SK-N-SH (cell line): ENCODE measurements at regions not wholly inside any gene's neighbourhood (a gene's known extent, or its start where the extent isn't known, plus 50 kb on each side); places are given as distances from the start of the nearest gene placed in this dataset.

ENCODE experiments used
- CTCF ChIA-PET: fragments of 300-600, 350-600 bp; formaldehyde crosslinking; extraction: SDS; loops from one replicate; lab custom pipeline; 2021; lab: Yijun Ruan, JAX
- POLR2A ChIA-PET: fragments of 350-600 bp; sonication (Branson Sonifier 250); formaldehyde crosslinking; extraction: SDS; loops from one replicate; lab custom pipeline; 2020; ENCODE audit warnings: antibody characterized with exemption, inconsistent platforms; lab: Yijun Ruan, JAX
- DNase-seq: peaks from one replicate; pipeline ENCODE4 v3.0.0; 2012
- H2AFZ ChIP-seq: fragments of 200-600 bp; sonication (generic); 2 replicates; pipeline ENCODE4 v1.8.1; 2016; ENCODE audit warnings: antibody characterized with exemption, mild to moderate bottlenecking, low read depth
- H3F3A ChIP-seq: fragments of 200-600 bp; sonication (generic); replicated peaks from 2 replicates; pipeline ENCODE3; 2016; ENCODE audit warnings: antibody characterized with exemption, mild to moderate bottlenecking; ENCODE audit not compliant: insufficient read depth
- H3K27ac ChIP-seq, 2 experiments: fragments of 200-500 bp in 1 of 2; fragments of 200-600 bp in 1 of 2; sonication (Bioruptor generic) in 1 of 2; sonication (generic), shearing (Covaris generic) in 1 of 2; 2 replicates each; pipeline versions ENCODE4 v1.5.1 to v1.6.1; 2014 to 2016; ENCODE audit warnings: low read depth in 2 of 2, inconsistent platforms in 1 of 2, low read length in 1 of 2, mild to moderate bottlenecking in 1 of 2, mixed read lengths in 1 of 2
- H3K27me3 ChIP-seq: fragments of 200-600 bp; sonication (generic), shearing (Covaris generic); 2 replicates; pipeline ENCODE4 v1.6.1; 2016; ENCODE audit warnings: mixed run types; ENCODE audit not compliant: insufficient read depth
- H3K36me3 ChIP-seq, 2 experiments: fragments of 200-500 bp in 1 of 2; fragments of 200-600 bp in 1 of 2; sonication (Bioruptor generic) in 1 of 2; sonication (generic) in 1 of 2; replicated peaks in 1 of 2; 2 replicates each; pipeline versions ENCODE3 to v1.5.1; 2014 to 2016; ENCODE audit warnings: low read length in 1 of 2, mild to moderate bottlenecking in 1 of 2; ENCODE audit not compliant: insufficient read depth in 2 of 2, control insufficient read depth in 1 of 2
- H3K4me1 ChIP-seq, 2 experiments: fragments of 200-500 bp in 1 of 2; fragments of 200-600 bp in 1 of 2; sonication (Bioruptor generic) in 1 of 2; sonication (generic), shearing (Covaris generic) in 1 of 2; 2 replicates each; pipeline versions ENCODE4 v1.5.1 to v1.6.1; 2014 to 2016; ENCODE audit warnings: low read depth in 1 of 2, low read length in 1 of 2, mixed run types in 1 of 2; ENCODE audit not compliant: insufficient read depth in 2 of 2, control insufficient read depth in 1 of 2
- H3K4me2 ChIP-seq: fragments of 200-600 bp; sonication (generic), shearing (Covaris generic); 2 replicates; pipeline ENCODE4 v1.6.1; 2017; ENCODE audit warnings: mixed run types
- H3K4me3 ChIP-seq, 2 experiments: fragments of 200-500 bp in 1 of 2; fragments of 200-600 bp in 1 of 2; sonication (Bioruptor generic) in 1 of 2; sonication (generic), shearing (Covaris generic) in 1 of 2; 2 replicates each; pipeline versions ENCODE4 v1.5.1 to v1.8.1; 2014 to 2016; ENCODE audit warnings: low read depth in 2 of 2, inconsistent platforms in 1 of 2, low read length in 1 of 2, mild to moderate bottlenecking in 1 of 2, mixed read lengths in 1 of 2, moderate library complexity in 1 of 2
- H3K79me2 ChIP-seq: fragments of 200-600 bp; sonication (generic); 2 replicates; pipeline ENCODE4 v1.8.1; 2017; ENCODE audit warnings: mild to moderate bottlenecking; ENCODE audit not compliant: insufficient read depth
- H3K9ac ChIP-seq: fragments of 200-600 bp; sonication (generic); 2 replicates; pipeline ENCODE4 v1.6.1; 2017; ENCODE audit warnings: mixed run types
- H3K9me2 ChIP-seq: fragments of 200-600 bp; sonication (generic); 2 replicates; pipeline ENCODE4 v1.6.1; 2017; ENCODE audit warnings: mixed run types
- H3K9me3 ChIP-seq: fragments of 200-600 bp; sonication (generic); 2 replicates; pipeline ENCODE4 v1.6.1; 2017; ENCODE audit warnings: mixed run types, mild to moderate bottlenecking, moderate library complexity
- H4K20me1 ChIP-seq: fragments of 200-600 bp; sonication (generic); 2 replicates; pipeline ENCODE4 v1.6.1; 2017; ENCODE audit warnings: mild to moderate bottlenecking, mixed run types; ENCODE audit not compliant: insufficient read depth
- CHD2 ChIP-seq: fragments of 150-350 bp; IDR thresholded peaks from 2 replicates; pipeline ENCODE4 v1.6.1; 2018; ENCODE audit warnings: low read length; ENCODE audit not compliant: partially characterized antibody
- CTCF ChIP-seq: fragments of 200-600 bp; sonication (generic); IDR thresholded peaks from 2 replicates; pipeline ENCODE4 v1.6.1; 2017; ENCODE audit warnings: antibody characterized with exemption, mild to moderate bottlenecking, moderate library complexity
- EP300 ChIP-seq, 2 experiments: IDR thresholded peaks; 2 replicates each; pipeline versions ENCODE4 v1.4.0 to v1.6.1; 2012; ENCODE audit warnings: borderline replicate concordance in 1 of 2, low read depth in 1 of 2, low read length in 1 of 2
- FOXJ3 ChIP-seq: sonication (generic); formaldehyde crosslinking; IDR thresholded peaks from 2 replicates; pipeline ENCODE4 v1.5.1; 2020; ENCODE audit warnings: mild to moderate bottlenecking, missing genetic modification reagents
- JUND ChIP-seq: IDR thresholded peaks from 2 replicates; pipeline ENCODE4 v1.4.0; 2012
- MXI1 ChIP-seq: IDR thresholded peaks from 2 replicates; pipeline ENCODE4 v1.6.1; 2012; ENCODE audit warnings: mild to moderate bottlenecking, low read depth, low read length, improper control_type of control experiment
- PBX3 ChIP-seq: IDR thresholded peaks from 2 replicates; pipeline ENCODE4; 2012
- POLR2AphosphoS5 ChIP-seq: IDR thresholded peaks from 2 replicates; pipeline ENCODE4 v1.6.1; 2012; ENCODE audit warnings: low read depth, low read length
- RCOR1 ChIP-seq: fragments of 150-350 bp; IDR thresholded peaks from 2 replicates; pipeline ENCODE4 v1.6.1; 2017; ENCODE audit warnings: antibody characterized with exemption, low read length
- RFX5 ChIP-seq: IDR thresholded peaks from 2 replicates; pipeline ENCODE4 v1.6.1; 2012; ENCODE audit warnings: mild to moderate bottlenecking, improper control_type of control experiment, low read length
- TAF1 ChIP-seq: IDR thresholded peaks from 2 replicates; pipeline ENCODE4 v1.6.1; 2012; ENCODE audit warnings: low read depth, mild to moderate bottlenecking, low read length, moderate library complexity, borderline replicate concordance
- TEAD4 ChIP-seq: IDR thresholded peaks from 2 replicates; pipeline ENCODE4 v1.4.0; 2012; ENCODE audit warnings: mild to moderate bottlenecking, borderline replicate concordance; ENCODE audit not compliant: insufficient read depth
- WGBS: methylation state at CpG from one replicate; pipeline ENCODE4 v1.1.6; 2017; ENCODE audit warnings: low lambda C conversion rate; 5-methylcytosine and 5-hydroxymethylcytosine counted together

- Histone ChIP-seq H3F3A (no peaks in the 10 kb centered on the region), H4K20me1 (no peaks in the 10 kb centered on the region), H3K4me2 (no peak overlapping the region), H3K9me2 (no peaks in the 10 kb centered on the region), H3K4me1 (no peaks in the 10 kb centered on the region), H3K27me3 (no peaks in the 10 kb centered on the region), H3K36me3 (no peaks in the 10 kb centered on the region), H3K4me3 (no peak overlapping the region), H3K9me3 (no peaks in the 10 kb centered on the region), H2AFZ (no peak overlapping the region), H3K27ac (no peak overlapping the region), H3K79me2 (no peaks in the 10 kb centered on the region), H3K9ac (no peak overlapping the region)
- no peak for DNase-seq
- POLR2A ChIA-PET: no interaction called here
- TF ChIP-seq MXI1 (no peak), CTCF (no peak), FOXJ3 (CRISPR knock-in tag) (no peak), JUND (no peak), RCOR1 (no peak), POLR2AphosphoS5 (no peak), TAF1 (no peak), TEAD4 (no peak), CHD2 (no peak)
- 90% methylated on average over 1 of the region's 1 CpG for WGBS
- CTCF ChIA-PET: interaction anchor here (0.6 kb wide), 1 partner anchor 17 kb away, joined by 3 read pairs; no protein-coding TSS in a partner anchor
These were observed 338.3 kb downstream of the ETV1 start for GRCh38 chr7:13651167-13651566.

- CTCF ChIA-PET: no interaction called here
- H3K9ac ChIP-seq: no peak overlapping the region
- POLR2A ChIA-PET: no interaction called here
- H3K36me3 ChIP-seq: no peaks in the 10 kb centered on the region
- TF ChIP-seq RFX5 (no peak), PBX3 (no peak), EP300 (IDR thresholded peaks at IDR 0.05; ENCODE audit: borderline replicate concordance in 1 of 2, low read depth in 1 of 2, low read length in 1 of 2) (no peak)
- TF ChIP-seq, all 33 proteins: peak for 0
- Histone ChIP-seq H3K4me2 (no peak overlapping the region), H3K4me1 (no peaks in the 10 kb centered on the region), H3K9me3 (0 out of 2 replicates have a peak, but pooled peaks cover 2% of the 10 kb centered on the region), H3K27me3 (no peaks in the 10 kb centered on the region), H3K27ac (no peak overlapping the region), H2AFZ (no peak overlapping the region), H3F3A (no peaks in the 10 kb centered on the region), H3K4me3 (no peak overlapping the region), H3K9me2 (no peaks in the 10 kb centered on the region), H4K20me1 (no peaks in the 10 kb centered on the region), H3K79me2 (no peaks in the 10 kb centered on the region)
- WGBS: 82% methylated on average over 1 of the region's 1 CpG
- DNase-seq: no peak
These were observed 333.1 kb downstream of the ETV1 start for GRCh38 chr7:13656330-13656729.
